LNCaP clone FGC (cell line): ENCODE measurements at regions not wholly inside any gene's neighbourhood (a gene's known extent, or its start where the extent isn't known, plus 50 kb on each side); places are given as distances from the start of the nearest gene placed in this dataset.

Experiments used
- DNase-seq: peaks from one replicate; pipeline ENCODE4 v3.0.0-alpha.2; 2011; ENCODE audit warnings: low read depth
- H3K4me3 ChIP-seq: 2 replicates; pipeline ENCODE4 v1.5.1; 2011; ENCODE audit warnings: mild to moderate bottlenecking, low read depth, low read length, control low read depth
- CTCF ChIP-seq: IDR thresholded peaks from 2 replicates; pipeline ENCODE4 v1.5.1; 2012; ENCODE audit warnings: mild to moderate bottlenecking; ENCODE audit not compliant: control insufficient read depth, insufficient read depth; ENCODE audit errors: extremely low read depth

GRCh38 chr4:173793937-173794510, 264.0 kb upstream of the HAND2 start:
- no peak for TF ChIP-seq CTCF
- no peak overlapping the region for H3K4me3 ChIP-seq
- no peak for DNase-seq

- no peak for TF ChIP-seq CTCF
- no peak overlapping the region for H3K4me3 ChIP-seq
- no peak for DNase-seq
Observed at GRCh38 chr4:173782660-173783059, 252.6 kb upstream of the HAND2 start.

- TF ChIP-seq CTCF: no peak
- no peak for DNase-seq
- no peak overlapping the region for H3K4me3 ChIP-seq
Observed at GRCh38 chr4:173777921-173778320, 247.9 kb upstream of the HAND2 start.

- no peak overlapping the region for H3K4me3 ChIP-seq
- no peak for DNase-seq
- TF ChIP-seq CTCF: no peak
Observed at GRCh38 chr4:173777421-173777820, 247.4 kb upstream of the HAND2 start.

GRCh38 chr4:173769568-173769967, 239.5 kb upstream of the HAND2 start:
- H3K4me3 ChIP-seq: no peak overlapping the region
- no peak for DNase-seq

GRCh38 chr4:173767650-173768049, 237.6 kb upstream of the HAND2 start:
- no peak for DNase-seq
- H3K4me3 ChIP-seq: no peak overlapping the region
- TF ChIP-seq CTCF: no peak

More at GRCh38 chr4:173769568-173769967, 239.5 kb upstream of the HAND2 start:
- no peak for TF ChIP-seq CTCF

GRCh38 chr4:173766171-173766600, 236.2 kb upstream of the HAND2 start:
- DNase-seq: no peak
- no peak overlapping the region for H3K4me3 ChIP-seq
- no peak for TF ChIP-seq CTCF
